ENCODE measurements at regions not wholly inside any gene's neighbourhood (a gene's known extent, or its start where the extent isn't known, plus 50 kb on each side); places are given as distances from the start of the nearest gene placed in this dataset.

DNA sequence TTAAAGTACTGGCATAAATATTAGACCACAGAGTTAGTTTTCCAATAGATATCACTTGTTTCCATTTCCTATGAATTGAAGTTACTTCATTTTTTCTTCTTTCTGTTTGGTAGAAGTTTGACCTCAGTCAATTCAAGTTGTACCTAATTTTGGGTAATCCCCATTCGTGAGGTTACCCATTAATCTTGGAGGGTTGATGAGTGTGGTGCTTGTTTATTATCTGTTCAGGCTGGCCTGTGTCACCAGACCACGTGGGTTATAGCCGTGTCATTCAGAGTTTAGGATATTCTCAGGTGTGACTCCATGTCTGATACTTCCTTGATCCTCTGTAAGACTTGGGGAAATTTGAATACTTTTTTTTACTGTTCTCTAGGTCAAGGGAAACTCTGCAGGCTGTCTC lies 133.9 kb upstream of the TPK1 start:
- TF ChIP-seq, protein P1, sequence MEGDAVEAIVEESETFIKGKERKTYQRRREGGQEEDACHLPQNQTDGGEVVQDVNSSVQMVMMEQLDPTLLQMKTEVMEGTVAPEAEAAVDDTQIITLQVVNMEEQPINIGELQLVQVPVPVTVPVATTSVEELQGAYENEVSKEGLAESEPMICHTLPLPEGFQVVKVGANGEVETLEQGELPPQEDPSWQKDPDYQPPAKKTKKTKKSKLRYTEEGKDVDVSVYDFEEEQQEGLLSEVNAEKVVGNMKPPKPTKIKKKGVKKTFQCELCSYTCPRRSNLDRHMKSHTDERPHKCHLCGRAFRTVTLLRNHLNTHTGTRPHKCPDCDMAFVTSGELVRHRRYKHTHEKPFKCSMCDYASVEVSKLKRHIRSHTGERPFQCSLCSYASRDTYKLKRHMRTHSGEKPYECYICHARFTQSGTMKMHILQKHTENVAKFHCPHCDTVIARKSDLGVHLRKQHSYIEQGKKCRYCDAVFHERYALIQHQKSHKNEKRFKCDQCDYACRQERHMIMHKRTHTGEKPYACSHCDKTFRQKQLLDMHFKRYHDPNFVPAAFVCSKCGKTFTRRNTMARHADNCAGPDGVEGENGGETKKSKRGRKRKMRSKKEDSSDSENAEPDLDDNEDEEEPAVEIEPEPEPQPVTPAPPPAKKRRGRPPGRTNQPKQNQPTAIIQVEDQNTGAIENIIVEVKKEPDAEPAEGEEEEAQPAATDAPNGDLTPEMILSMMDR (IDR thresholded peaks at IDR 0.05; ENCODE audit: insufficient read depth, low read length), result no peak
- no peak for DNase-seq (ENCODE audit: low read depth)
- no peak overlapping the region for H3K4me3 ChIP-seq (ENCODE audit: low read depth, low read length)

DNA sequence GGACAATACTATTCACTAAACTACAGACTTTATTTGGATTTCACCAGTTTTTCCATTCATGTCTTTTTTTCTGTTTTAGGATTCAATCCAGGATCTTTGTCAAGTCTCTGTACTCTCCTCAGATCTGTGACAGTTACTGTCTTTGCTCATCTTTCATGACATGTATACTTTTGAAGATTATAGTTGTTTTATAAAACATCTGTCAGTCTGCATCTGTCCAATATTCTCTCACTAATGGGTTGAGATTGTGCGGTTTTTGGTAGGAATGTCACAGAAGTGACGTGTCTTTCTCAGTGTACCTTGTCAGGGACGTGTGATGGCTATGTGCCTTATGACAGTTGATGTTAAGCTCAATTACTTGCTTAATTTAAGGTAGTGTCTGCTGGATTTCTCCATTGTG lies 124.9 kb upstream of the TPK1 start:
- no peak overlapping the region for H3K4me3 ChIP-seq (ENCODE audit: low read depth, low read length)
- DNase-seq (ENCODE audit: low read depth), result no peak
- TF ChIP-seq, protein P1 (IDR thresholded peaks at IDR 0.05; ENCODE audit: insufficient read depth, low read length), result no peak

DNA sequence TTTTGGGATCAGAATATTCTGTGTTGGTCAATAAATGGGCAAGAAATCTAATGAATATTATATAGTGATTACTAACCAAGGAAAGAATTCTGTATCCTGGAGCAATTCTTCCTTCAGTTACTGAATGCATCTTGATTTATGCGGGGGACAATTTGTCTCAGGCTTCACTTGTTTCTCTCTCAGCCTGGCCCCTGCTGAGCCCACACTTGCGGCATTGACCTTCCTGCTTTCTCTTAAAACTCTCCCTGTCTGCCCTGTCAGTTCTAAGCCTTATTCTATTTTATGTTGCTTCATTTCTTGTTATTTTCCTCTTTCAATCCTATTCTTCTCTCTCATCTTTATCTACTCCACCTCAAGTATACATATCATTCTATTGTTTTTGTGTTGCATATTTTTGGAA lies 122.1 kb upstream of the TPK1 start:
- TF ChIP-seq, protein P1 (IDR thresholded peaks at IDR 0.05; ENCODE audit: insufficient read depth, low read length), result no peak
- H3K4me3 ChIP-seq (ENCODE audit: low read depth, low read length), result no peak overlapping the region
- no peak for DNase-seq (ENCODE audit: low read depth)

DNA sequence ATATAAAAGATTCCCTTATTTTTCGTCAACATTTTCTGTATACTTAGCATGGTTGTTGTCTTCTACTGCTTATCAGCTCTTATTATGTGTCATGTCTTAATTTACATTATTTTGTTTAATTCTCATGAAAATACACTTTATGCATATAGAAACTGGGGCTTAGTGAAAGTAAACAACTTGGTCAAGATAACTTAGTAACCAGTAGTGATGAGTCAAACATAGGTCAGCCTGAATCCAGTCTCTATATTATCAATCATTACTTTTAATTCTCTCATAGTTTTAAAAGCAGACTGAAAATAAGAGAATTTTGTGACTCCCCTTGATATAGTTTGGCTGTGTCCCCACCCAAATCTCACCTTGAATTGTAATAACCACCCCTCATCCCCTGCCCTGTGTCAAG lies 119.6 kb upstream of the TPK1 start:
- TF ChIP-seq, protein P1 (IDR thresholded peaks at IDR 0.05; ENCODE audit: insufficient read depth, low read length), result no peak
- no peak for DNase-seq (ENCODE audit: low read depth)

DNA sequence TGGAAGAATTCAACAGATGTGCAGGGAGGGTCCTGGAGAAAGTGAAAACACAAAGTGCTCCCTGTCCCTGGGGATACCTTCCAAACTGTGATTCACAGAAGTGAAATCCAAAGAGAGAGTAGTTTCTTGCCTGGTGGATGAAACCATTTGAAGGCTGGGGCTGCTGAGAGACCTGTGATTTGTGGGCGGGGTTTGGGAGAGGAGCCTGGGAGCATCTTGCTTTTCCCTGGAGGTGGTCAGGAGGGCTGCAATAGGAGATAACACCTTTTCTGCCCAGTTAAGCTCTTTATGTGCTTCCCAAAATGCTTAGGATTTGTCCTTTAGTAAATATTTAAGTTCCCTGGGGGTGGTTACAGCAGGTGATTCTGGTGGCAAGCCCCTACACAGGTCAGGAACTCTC lies 105.3 kb upstream of the TPK1 start:
- TF ChIP-seq, protein P1 (IDR thresholded peaks at IDR 0.05; ENCODE audit: insufficient read depth, low read length), result no peak
- no peak for DNase-seq (ENCODE audit: low read depth)
- no peak overlapping the region for H3K4me3 ChIP-seq (ENCODE audit: low read depth, low read length)

More for the DNA sequence above, 119.6 kb upstream of the TPK1 start:
- no peak overlapping the region for H3K4me3 ChIP-seq (ENCODE audit: low read depth, low read length)

DNA sequence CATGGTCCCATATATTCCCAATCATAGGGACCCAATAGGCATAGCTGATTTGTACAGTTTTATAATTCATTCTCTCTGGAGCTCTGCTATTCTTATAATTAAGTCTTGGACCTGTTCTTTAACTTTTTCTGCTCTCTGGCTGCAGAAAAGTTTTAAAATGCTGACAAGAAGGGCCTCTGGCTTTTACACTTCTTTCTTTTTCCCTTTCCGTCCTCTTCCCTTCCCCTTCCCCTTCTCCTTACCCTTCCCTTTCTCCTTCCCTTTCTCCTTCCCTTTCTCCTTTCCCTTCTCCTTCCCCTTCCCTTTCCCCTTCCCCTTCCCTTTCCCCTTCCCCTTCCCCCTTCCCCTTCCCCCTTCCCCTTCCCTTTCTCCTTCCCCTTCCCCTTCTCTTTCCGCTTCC lies 101.3 kb upstream of the TPK1 start:
- TF ChIP-seq, protein P1 (IDR thresholded peaks at IDR 0.05; ENCODE audit: insufficient read depth, low read length), result no peak
- H3K4me3 ChIP-seq (ENCODE audit: low read depth, low read length), result no peak overlapping the region
- no peak for DNase-seq (ENCODE audit: low read depth)

DNA sequence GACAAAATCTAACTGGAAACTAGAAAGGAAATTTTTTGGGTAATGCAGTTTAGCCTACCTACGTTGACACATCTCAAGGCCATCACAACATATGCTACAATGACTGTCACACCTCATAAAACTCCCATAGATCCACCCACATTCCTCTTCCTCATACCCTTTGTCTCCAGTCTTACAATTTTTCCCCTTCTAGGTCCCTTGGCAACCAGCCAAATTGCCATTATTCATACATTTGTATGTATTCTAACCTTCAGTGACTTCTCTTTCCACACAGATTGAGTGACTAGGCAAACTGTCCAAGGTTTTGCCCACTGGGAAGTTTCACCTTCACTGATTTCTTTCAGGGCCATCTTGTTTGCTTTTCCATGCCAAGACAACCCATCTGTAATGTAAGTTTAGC lies 100.5 kb upstream of the TPK1 start:
- TF ChIP-seq, protein P1 (IDR thresholded peaks at IDR 0.05; ENCODE audit: insufficient read depth, low read length), result no peak
- no peak overlapping the region for H3K4me3 ChIP-seq (ENCODE audit: low read depth, low read length)
- DNase-seq (ENCODE audit: low read depth), result no peak
